Astrocyte (in vitro differentiated cells and primary cell): ENCODE measurements at regions not wholly inside any gene's neighbourhood (a gene's known extent, or its start where the extent isn't known, plus 50 kb on each side); places are given as distances from the start of the nearest gene placed in this dataset.

Experiments used
- DNase-seq: peaks from one replicate; pipeline ENCODE4 v3.0.0-alpha.2; 2010; ENCODE audit warnings: low read depth
- FAIRE-seq: peaks from 2 replicates; lab custom pipeline; 2011; peaks lifted over from hg19 to GRCh38; lab: Jason Lieb, UNC
- H2AFZ ChIP-seq: 2 replicates; pipeline ENCODE4 v1.6.0; 2012; ENCODE audit warnings: low read depth, low read length, inconsistent platforms
- H3K27ac ChIP-seq: 2 replicates; pipeline ENCODE4 v1.5.1; 2011; ENCODE audit warnings: low read depth, low read length, inconsistent platforms
- H3K27me3 ChIP-seq: 2 replicates; pipeline ENCODE4 v1.6.0; 2011; ENCODE audit warnings: low read length, inconsistent platforms; ENCODE audit not compliant: insufficient read depth
- H3K36me3 ChIP-seq: 2 replicates; pipeline ENCODE4 v1.5.1; 2011; ENCODE audit warnings: low read length, inconsistent platforms; ENCODE audit not compliant: insufficient read depth
- H3K4me1 ChIP-seq: 2 replicates; pipeline ENCODE4 v1.5.1; 2011; ENCODE audit warnings: low read length, inconsistent platforms; ENCODE audit not compliant: insufficient read depth
- H3K4me2 ChIP-seq: 2 replicates; pipeline ENCODE4 v1.6.0; 2012; ENCODE audit warnings: low read length, inconsistent platforms
- H3K4me3 ChIP-seq: 2 replicates; pipeline ENCODE4 v1.5.1; 2011; ENCODE audit warnings: low read depth, mild to moderate bottlenecking, low read length, inconsistent platforms; ENCODE audit not compliant: insufficient read depth
- H3K79me2 ChIP-seq: 2 replicates; pipeline ENCODE4 v1.6.0; 2012; ENCODE audit warnings: mild to moderate bottlenecking, low read length, inconsistent platforms; ENCODE audit not compliant: insufficient read depth
- H3K9ac ChIP-seq: 2 replicates; pipeline ENCODE4 v1.6.0; 2012; ENCODE audit warnings: mild to moderate bottlenecking, low read length, inconsistent platforms
- H3K9me3 ChIP-seq: 2 replicates; pipeline ENCODE4 v1.5.1; 2012; ENCODE audit warnings: low read depth, mild to moderate bottlenecking, low read length, inconsistent platforms; ENCODE audit not compliant: insufficient read depth
- H4K20me1 ChIP-seq: 2 replicates; pipeline ENCODE4 v1.6.0; 2012; ENCODE audit warnings: low read length, inconsistent platforms; ENCODE audit not compliant: insufficient read depth
- H3K27ac Mint-ChIP-seq: one replicate; pipeline ENCODE4 v1.8.0; 2021; ENCODE audit warnings: mild to moderate bottlenecking, mixed read lengths; ENCODE audit not compliant: unreplicated experiment
- H3K27me3 Mint-ChIP-seq: one replicate; pipeline ENCODE4 v1.8.0; 2021; ENCODE audit warnings: low read depth, mixed read lengths; ENCODE audit not compliant: unreplicated experiment
- H3K36me3 Mint-ChIP-seq: one replicate; pipeline ENCODE4 v1.8.0; 2021; ENCODE audit warnings: low read depth, mixed read lengths; ENCODE audit not compliant: unreplicated experiment
- H3K4me1 Mint-ChIP-seq: one replicate; pipeline ENCODE4 v1.8.0; 2021; ENCODE audit warnings: low read depth, mixed read lengths; ENCODE audit not compliant: unreplicated experiment
- H3K4me3 Mint-ChIP-seq: one replicate; pipeline ENCODE4 v1.8.0; 2021; ENCODE audit warnings: mild to moderate bottlenecking, moderate library complexity, mixed read lengths; ENCODE audit not compliant: unreplicated experiment
- H3K9me3 Mint-ChIP-seq: one replicate; pipeline ENCODE4 v1.8.0; 2021; ENCODE audit warnings: mild to moderate bottlenecking, mixed read lengths; ENCODE audit not compliant: unreplicated experiment
- CTCF ChIP-seq: IDR thresholded peaks from 2 replicates; pipeline ENCODE4 v1.5.1; 2011; ENCODE audit warnings: low read depth, mild to moderate bottlenecking, inconsistent platforms, low read length, moderate library complexity; ENCODE audit not compliant: insufficient read depth
- EZH2 ChIP-seq: IDR thresholded peaks from 2 replicates; pipeline ENCODE4 v1.6.1; 2012; ENCODE audit warnings: mild to moderate bottlenecking, low read length, inconsistent platforms; ENCODE audit not compliant: insufficient read depth

- no peak overlapping the region for H2AFZ ChIP-seq
- H3K4me2 ChIP-seq, result no peak overlapping the region
- peaks cover 7% of the 10 kb centered on the region for H3K4me1 Mint-ChIP-seq
- peak overlapping the region; percentile 13 for H3K27ac Mint-ChIP-seq
- H3K9me3 Mint-ChIP-seq, result peaks cover 6% of the 10 kb centered on the region
- H3K9me3 ChIP-seq, result no peaks in the 10 kb centered on the region
- H3K4me3 Mint-ChIP-seq, result no peak overlapping the region
- TF ChIP-seq CTCF, result no peak
- TF ChIP-seq EZH2, result no peak
- no peaks in the 10 kb centered on the region for H3K79me2 ChIP-seq
- H3K27me3 Mint-ChIP-seq, result no peaks in the 10 kb centered on the region
- DNase-seq (no peak), FAIRE-seq (no peak)
- no peaks in the 10 kb centered on the region for H3K36me3 Mint-ChIP-seq
- H3K27me3 ChIP-seq, result no peaks in the 10 kb centered on the region
- no peak overlapping the region for H3K9ac ChIP-seq
- no peaks in the 10 kb centered on the region for H4K20me1 ChIP-seq
- no peak overlapping the region for H3K27ac ChIP-seq
- H3K36me3 ChIP-seq, result no peaks in the 10 kb centered on the region
- no peak overlapping the region for H3K4me3 ChIP-seq
- no peaks in the 10 kb centered on the region for H3K4me1 ChIP-seq
Measured at GRCh38 chr12:28681980-28682379, 467.1 kb upstream of the FAR2 start.

- DNase-seq (no peak), FAIRE-seq (no peak)
- H3K9me3 Mint-ChIP-seq, result peaks cover 6% of the 10 kb centered on the region
- Histone ChIP-seq H3K36me3 (no peaks in the 10 kb centered on the region), H3K9ac (no peak overlapping the region), H3K9me3 (no peaks in the 10 kb centered on the region), H3K27me3 (no peaks in the 10 kb centered on the region), H3K4me2 (no peak overlapping the region), H3K27ac (no peak overlapping the region), H2AFZ (no peak overlapping the region), H3K79me2 (no peaks in the 10 kb centered on the region), H3K4me3 (no peak overlapping the region), H4K20me1 (no peaks in the 10 kb centered on the region), H3K4me1 (no peaks in the 10 kb centered on the region)
- no peaks in the 10 kb centered on the region for H3K36me3 Mint-ChIP-seq
- H3K27ac Mint-ChIP-seq, result no peak overlapping the region
- TF ChIP-seq CTCF, result no peak
- no peak for TF ChIP-seq EZH2
- no peaks in the 10 kb centered on the region for H3K27me3 Mint-ChIP-seq
- no peak overlapping the region for H3K4me3 Mint-ChIP-seq
- H3K4me1 Mint-ChIP-seq, result peaks cover 7% of the 10 kb centered on the region
Measured at GRCh38 chr12:28683366-28683765, 465.7 kb upstream of the FAR2 start.

GRCh38 chr12:28689398-28690175 is 459.5 kb upstream of the FAR2 start:
- Mint-ChIP-seq H3K4me1 (peaks cover 3% of the 10 kb centered on the region), H3K27ac (no peak overlapping the region), H3K27me3 (no peaks in the 10 kb centered on the region), H3K4me3 (no peak overlapping the region), H3K9me3 (peaks cover 7% of the 10 kb centered on the region), H3K36me3 (no peaks in the 10 kb centered on the region)
- Histone ChIP-seq H3K9ac (no peak overlapping the region), H3K9me3 (no peaks in the 10 kb centered on the region), H3K27ac (no peak overlapping the region), H3K79me2 (no peaks in the 10 kb centered on the region), H3K4me1 (no peaks in the 10 kb centered on the region), H3K27me3 (no peaks in the 10 kb centered on the region), H2AFZ (no peak overlapping the region), H3K36me3 (no peaks in the 10 kb centered on the region), H3K4me3 (no peak overlapping the region), H4K20me1 (no peaks in the 10 kb centered on the region), H3K4me2 (no peak overlapping the region)
- FAIRE-seq, result no peak
- no peak for DNase-seq
- no peak for TF ChIP-seq EZH2
- TF ChIP-seq CTCF, result no peak
